ENCODE measurements at regions not wholly inside any gene's neighbourhood (a gene's known extent, or its start where the extent isn't known, plus 50 kb on each side); places are given as distances from the start of the nearest gene placed in this dataset.

- no peak overlapping the region for H3K27ac ChIP-seq (ENCODE audit: low read depth, low read length, poor library complexity, severe bottlenecking)
- no peaks in the 10 kb centered on the region for H3K9me2 ChIP-seq (ENCODE audit: insufficient read depth, low read length)
- ChIA-PET POLR2A (no interaction called here), CTCF (ENCODE audit: unreplicated experiment) (no interaction called here)
- H3K4me3 ChIP-seq (ENCODE audit: low read depth, low read length, poor library complexity, severe bottlenecking): no peak overlapping the region
- no peaks in the 10 kb centered on the region for H3K4me1 ChIP-seq (ENCODE audit: insufficient read depth, low read length, poor library complexity, severe bottlenecking)
- no peaks in the 10 kb centered on the region for H4K20me1 ChIP-seq (ENCODE audit: insufficient read depth, low read length)
- H3K36me3 ChIP-seq (ENCODE audit: insufficient read depth, low read length): no peaks in the 10 kb centered on the region
- H2AFZ ChIP-seq (ENCODE audit: low read length): no peak overlapping the region
- H3K79me2 ChIP-seq (ENCODE audit: insufficient read depth, low read depth, low read length): no peaks in the 10 kb centered on the region
- no peak for DNase-seq (ENCODE audit: low spot score)
- H3K4me2 ChIP-seq (ENCODE audit: low read length): no peak overlapping the region
- H3K9me3 ChIP-seq (ENCODE audit: low read length): no peaks in the 10 kb centered on the region
- intact Hi-C loops (cut with micrococcal nuclease; ENCODE audit: unreplicated experiment): no loop called here
- no TSS peak for BruUV-seq (replicated peaks)
- no peak for TF ChIP-seq EZH2phosphoT487 (IDR thresholded peaks at IDR 0.05; ENCODE audit: borderline replicate concordance, low read depth, low read length)
- TF ChIP-seq, protein P1, sequence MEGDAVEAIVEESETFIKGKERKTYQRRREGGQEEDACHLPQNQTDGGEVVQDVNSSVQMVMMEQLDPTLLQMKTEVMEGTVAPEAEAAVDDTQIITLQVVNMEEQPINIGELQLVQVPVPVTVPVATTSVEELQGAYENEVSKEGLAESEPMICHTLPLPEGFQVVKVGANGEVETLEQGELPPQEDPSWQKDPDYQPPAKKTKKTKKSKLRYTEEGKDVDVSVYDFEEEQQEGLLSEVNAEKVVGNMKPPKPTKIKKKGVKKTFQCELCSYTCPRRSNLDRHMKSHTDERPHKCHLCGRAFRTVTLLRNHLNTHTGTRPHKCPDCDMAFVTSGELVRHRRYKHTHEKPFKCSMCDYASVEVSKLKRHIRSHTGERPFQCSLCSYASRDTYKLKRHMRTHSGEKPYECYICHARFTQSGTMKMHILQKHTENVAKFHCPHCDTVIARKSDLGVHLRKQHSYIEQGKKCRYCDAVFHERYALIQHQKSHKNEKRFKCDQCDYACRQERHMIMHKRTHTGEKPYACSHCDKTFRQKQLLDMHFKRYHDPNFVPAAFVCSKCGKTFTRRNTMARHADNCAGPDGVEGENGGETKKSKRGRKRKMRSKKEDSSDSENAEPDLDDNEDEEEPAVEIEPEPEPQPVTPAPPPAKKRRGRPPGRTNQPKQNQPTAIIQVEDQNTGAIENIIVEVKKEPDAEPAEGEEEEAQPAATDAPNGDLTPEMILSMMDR (conservative IDR thresholded peaks at IDR 0.05; ENCODE audit: low read length): no peak
Observed at GRCh38 chr16:86898386-86898785, 320.0 kb downstream of the FOXL1 start.

GRCh38 chr16:86899151-86899550, 320.8 kb downstream of the FOXL1 start:
- Histone ChIP-seq H3K4me1 (ENCODE audit: insufficient read depth, low read length, poor library complexity, severe bottlenecking) (no peaks in the 10 kb centered on the region), H3K4me3 (ENCODE audit: low read depth, low read length, poor library complexity, severe bottlenecking) (no peak overlapping the region), H3K79me2 (ENCODE audit: insufficient read depth, low read depth, low read length) (no peaks in the 10 kb centered on the region), H3K9me3 (ENCODE audit: low read length) (no peaks in the 10 kb centered on the region), H2AFZ (ENCODE audit: low read length) (no peak overlapping the region), H3K9me2 (ENCODE audit: insufficient read depth, low read length) (no peaks in the 10 kb centered on the region), H3K27ac (ENCODE audit: low read depth, low read length, poor library complexity, severe bottlenecking) (no peak overlapping the region), H3K4me2 (ENCODE audit: low read length) (no peak overlapping the region), H3K36me3 (ENCODE audit: insufficient read depth, low read length) (no peaks in the 10 kb centered on the region), H4K20me1 (ENCODE audit: insufficient read depth, low read length) (no peaks in the 10 kb centered on the region)
- CTCF ChIA-PET (ENCODE audit: unreplicated experiment): no interaction called here
- TF ChIP-seq, protein P1 (conservative IDR thresholded peaks at IDR 0.05; ENCODE audit: low read length): no peak
- no peak for TF ChIP-seq EZH2phosphoT487 (IDR thresholded peaks at IDR 0.05; ENCODE audit: borderline replicate concordance, low read depth, low read length)
- intact Hi-C loops (cut with micrococcal nuclease; ENCODE audit: unreplicated experiment): no loop called here
- no TSS peak for BruUV-seq (replicated peaks)
- DNase-seq (ENCODE audit: low spot score): no peak
- POLR2A ChIA-PET: no interaction called here

DNA sequence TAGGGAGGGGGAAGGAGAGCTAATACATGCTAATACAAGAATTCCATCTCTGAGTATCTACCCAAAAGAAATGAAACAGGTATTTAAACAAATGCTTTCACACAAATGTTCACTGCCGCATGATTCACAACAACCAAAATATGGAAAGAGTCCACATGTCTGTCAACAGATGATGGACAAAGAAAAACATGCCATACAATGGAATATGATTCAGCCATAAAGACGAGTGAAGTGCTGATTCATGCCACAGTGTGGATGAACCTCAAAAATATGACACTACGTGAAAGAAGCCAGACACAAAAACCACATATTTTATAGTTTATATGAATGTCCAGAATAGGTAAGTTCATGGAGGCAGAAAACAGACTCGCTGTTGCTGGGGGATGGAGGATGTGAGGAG, 321.4 kb downstream of the FOXL1 start:
- ChIA-PET CTCF (ENCODE audit: unreplicated experiment) (no interaction called here), POLR2A (no interaction called here)
- Histone ChIP-seq H3K4me3 (ENCODE audit: low read depth, low read length, poor library complexity, severe bottlenecking) (no peak overlapping the region), H3K79me2 (ENCODE audit: insufficient read depth, low read depth, low read length) (no peaks in the 10 kb centered on the region), H2AFZ (ENCODE audit: low read length) (no peak overlapping the region), H3K4me2 (ENCODE audit: low read length) (no peak overlapping the region), H3K9me2 (ENCODE audit: insufficient read depth, low read length) (no peaks in the 10 kb centered on the region), H4K20me1 (ENCODE audit: insufficient read depth, low read length) (no peaks in the 10 kb centered on the region), H3K9me3 (ENCODE audit: low read length) (no peaks in the 10 kb centered on the region), H3K36me3 (ENCODE audit: insufficient read depth, low read length) (no peaks in the 10 kb centered on the region), H3K4me1 (ENCODE audit: insufficient read depth, low read length, poor library complexity, severe bottlenecking) (no peaks in the 10 kb centered on the region), H3K27ac (ENCODE audit: low read depth, low read length, poor library complexity, severe bottlenecking) (no peak overlapping the region)
- no TSS peak for BruUV-seq (replicated peaks)
- intact Hi-C loops (cut with micrococcal nuclease; ENCODE audit: unreplicated experiment): no loop called here
- TF ChIP-seq, protein P1 (conservative IDR thresholded peaks at IDR 0.05; ENCODE audit: low read length): no peak
- TF ChIP-seq EZH2phosphoT487 (IDR thresholded peaks at IDR 0.05; ENCODE audit: borderline replicate concordance, low read depth, low read length): no peak
- DNase-seq (ENCODE audit: low spot score): no peak

All from OCI-LY7 (cell line).